Stimulated activated CD4-positive, alpha-beta T cell treated with anti-CD3 and anti-CD28 coated beads, TNF-alpha, amount 100 ng/mL, for 24 hours (primary cell): ENCODE measurements at regions not wholly inside any gene's neighbourhood (a gene's known extent, or its start where the extent isn't known, plus 50 kb on each side); places are given as distances from the start of the nearest gene placed in this dataset.

Experiments
- DNase-seq, 3 experiments: peaks; one replicate each; pipeline ENCODE4 v3.0.0-alpha.2; 2020; ENCODE audit warnings: low read depth in 3 of 3

GRCh38 chrX:8971116-8971515, 62.8 kb downstream of the FAM9B start:
- DNase-seq: no peak

- no peak for DNase-seq
Measured at GRCh38 chrX:8969378-8969777, 64.5 kb downstream of the FAM9B start.

- no peak for DNase-seq
Measured at GRCh38 chrX:8967461-8967860, 66.5 kb downstream of the FAM9B start.

GRCh38 chrX:8960957-8961468, 72.9 kb downstream of the FAM9B start:
- DNase-seq: no peak

- no peak for DNase-seq
Measured at GRCh38 chrX:8955511-8955910, 78.4 kb downstream of the FAM9B start.

- no peak for DNase-seq
Measured at GRCh38 chrX:8946563-8946962, 87.4 kb downstream of the FAM9B start.

GRCh38 chrX:8939322-8939721, 94.6 kb downstream of the FAM9B start:
- DNase-seq: no peak

- no peak for DNase-seq
Measured at GRCh38 chrX:8927701-8928100, 106.2 kb downstream of the FAM9B start.

GRCh38 chrX:8927066-8927635, 106.8 kb downstream of the FAM9B start:
- no peak for DNase-seq

GRCh38 chrX:8921615-8922014, 112.3 kb downstream of the FAM9B start:
- no peak for DNase-seq

GRCh38 chrX:8919801-8920200, 114.1 kb downstream of the FAM9B start:
- no peak for DNase-seq

- no peak for DNase-seq
Measured at GRCh38 chrX:8916697-8917096, 115.5 kb upstream of the FAM9A start.

GRCh38 chrX:8914681-8915080, 113.5 kb upstream of the FAM9A start:
- DNase-seq: no peak

- DNase-seq: no peak
Measured at GRCh38 chrX:8913655-8914409, 112.6 kb upstream of the FAM9A start.

- no peak for DNase-seq
Measured at GRCh38 chrX:8907688-8908087, 106.5 kb upstream of the FAM9A start.

- no peak for DNase-seq
Measured at GRCh38 chrX:8906299-8906938, 105.2 kb upstream of the FAM9A start.

- no peak for DNase-seq
Measured at GRCh38 chrX:8897259-8897658, 96.1 kb upstream of the FAM9A start.

GRCh38 chrX:8890794-8891193, 89.6 kb upstream of the FAM9A start:
- no peak for DNase-seq

- no peak for DNase-seq
Measured at GRCh38 chrX:8887004-8887403, 85.8 kb upstream of the FAM9A start.

GRCh38 chrX:8879750-8880149, 78.6 kb upstream of the FAM9A start:
- peak in 1 of 3 experiments; percentile 8 for DNase-seq

- DNase-seq: no peak
Measured at GRCh38 chrX:8873956-8874355, 72.8 kb upstream of the FAM9A start.

GRCh38 chrX:8873102-8873501, 71.9 kb upstream of the FAM9A start:
- no peak for DNase-seq

GRCh38 chrX:8870411-8870810, 69.2 kb upstream of the FAM9A start:
- no peak for DNase-seq
